PFSK-1 (cell line): ENCODE measurements at regions not wholly inside any gene's neighbourhood (a gene's known extent, or its start where the extent isn't known, plus 50 kb on each side); places are given as distances from the start of the nearest gene placed in this dataset.

Source experiments
- FOXP2 ChIP-seq: optimal IDR thresholded peaks from 2 replicates; pipeline ENCODE3; 2011; ENCODE audit warnings: borderline replicate concordance, control low read depth, inconsistent platforms; ENCODE audit not compliant: insufficient read depth; ENCODE audit errors: extremely low read length, extremely low read depth
- POLR2AphosphoS5 ChIP-seq: IDR thresholded peaks from 2 replicates; pipeline ENCODE4 v1.6.1; 2012; ENCODE audit warnings: low read depth, mild to moderate bottlenecking, control low read depth, low read length, moderate library complexity
- REST ChIP-seq, 2 experiments: IDR thresholded peaks; 2 replicates each; pipeline versions ENCODE4 v1.6.1 to v1.8.0; 2011 to 2012; ENCODE audit warnings: low read depth in 2 of 2, low read length in 2 of 2, control low read depth in 1 of 2, inconsistent platforms in 1 of 2, mild to moderate bottlenecking in 1 of 2, moderate library complexity in 1 of 2; ENCODE audit not compliant: insufficient read depth in 1 of 2
- SIN3A ChIP-seq: IDR thresholded peaks from 2 replicates; pipeline ENCODE4 v1.6.1; 2012; ENCODE audit warnings: mild to moderate bottlenecking, low read length, moderate library complexity, borderline replicate concordance; ENCODE audit not compliant: insufficient read depth
- TAF1 ChIP-seq: IDR thresholded peaks from 2 replicates; pipeline ENCODE4 v1.6.1; 2012; ENCODE audit warnings: low read length, control low read depth, borderline replicate concordance; ENCODE audit not compliant: insufficient read depth

GRCh38 chr2:217715484-217715883 is 287.3 kb downstream of the TNS1 start:
- TF ChIP-seq REST (IDR thresholded peaks at IDR 0.05; ENCODE audit: insufficient read depth in 1 of 2, low read depth in 2 of 2, low read length in 2 of 2) (no peak), FOXP2 (no peak), TAF1 (no peak)

GRCh38 chr2:217714287-217714751 is 288.5 kb downstream of the TNS1 start:
- TF ChIP-seq REST (IDR thresholded peaks at IDR 0.05; ENCODE audit: insufficient read depth in 1 of 2, low read depth in 2 of 2, low read length in 2 of 2) (no peak), SIN3A (no peak), TAF1 (no peak), FOXP2 (no peak), POLR2AphosphoS5 (no peak)

- TF ChIP-seq POLR2AphosphoS5, result no peak
- no peak for TF ChIP-seq REST (IDR thresholded peaks at IDR 0.05; ENCODE audit: insufficient read depth in 1 of 2, low read depth in 2 of 2, low read length in 2 of 2)
- TF ChIP-seq SIN3A, result no peak
- TF ChIP-seq TAF1, result no peak
- TF ChIP-seq FOXP2, result no peak
Measured at GRCh38 chr2:217713395-217714286, 289.2 kb downstream of the TNS1 start.

- no peak for TF ChIP-seq REST (IDR thresholded peaks at IDR 0.05; ENCODE audit: insufficient read depth in 1 of 2, low read depth in 2 of 2, low read length in 2 of 2)
- no peak for TF ChIP-seq POLR2AphosphoS5
- TF ChIP-seq TAF1, result no peak
- no peak for TF ChIP-seq SIN3A
- TF ChIP-seq FOXP2, result no peak
Measured at GRCh38 chr2:217712431-217712830, 290.4 kb downstream of the TNS1 start.

GRCh38 chr2:217711188-217711587 is 291.6 kb downstream of the TNS1 start:
- no peak for TF ChIP-seq FOXP2
- TF ChIP-seq POLR2AphosphoS5, result no peak
- TF ChIP-seq SIN3A, result no peak
- TF ChIP-seq TAF1, result no peak
- TF ChIP-seq REST (IDR thresholded peaks at IDR 0.05; ENCODE audit: insufficient read depth in 1 of 2, low read depth in 2 of 2, low read length in 2 of 2), result no peak
